GM12878 (cell line): ENCODE measurements at regions not wholly inside any gene's neighbourhood (a gene's known extent, or its start where the extent isn't known, plus 50 kb on each side); places are given as distances from the start of the nearest gene placed in this dataset.

Source experiments
- ATAC-seq: fragments of 200-7000 bp; cut with Tn5 transposase; 3 replicates; pipeline ENCODE4 v1.9.1; 2020; ENCODE audit warnings: mild to moderate bottlenecking, moderate library complexity
- BruUV-seq: library from RNA; stranded (reverse); fragments of 400-500 nt; replicated peaks from 2 replicates; lab custom pipeline; 2021; lab: Mats Ljungman, UMichigan
- CTCF ChIA-PET: fragments of 300-600 bp; sonication (Branson Sonifier 250); formaldehyde crosslinking; extraction: SDS; loops from one replicate; lab custom pipeline; 2021; ENCODE audit warnings: inconsistent platforms; lab: Yijun Ruan, JAX
- POLR2A ChIA-PET: fragments of 350-600 bp; formaldehyde crosslinking; extraction: SDS; loops from one replicate; lab custom pipeline; 2021; ENCODE audit warnings: inconsistent platforms; lab: Charles Lee
- RAD21 ChIA-PET: fragments of 300-600 bp; sonication (Branson Sonifier 250); formaldehyde crosslinking; loops from one replicate; lab custom pipeline; 2023; ENCODE audit warnings: antibody characterized with exemption; ENCODE audit not compliant: unreplicated experiment; lab: Charles Lee
- SMC1A ChIA-PET: fragments of 300-600 bp; sonication (Branson Sonifier 250); formaldehyde crosslinking; loops from one replicate; lab custom pipeline; 2023; ENCODE audit not compliant: unreplicated experiment, uncharacterized antibody; lab: Charles Lee
- DNase-seq: peaks from one replicate; pipeline ENCODE4 v3.0.0-alpha.2; 2011; ENCODE audit warnings: low read depth, low spot score
- FAIRE-seq: peaks from 3 replicates; lab custom pipeline; 2011; peaks lifted over from hg19 to GRCh38; lab: Jason Lieb, UNC
- H2AFZ ChIP-seq: 2 replicates; pipeline ENCODE4 v1.6.0; 2011; ENCODE audit warnings: low read depth, low read length, control low read depth; ENCODE audit not compliant: control insufficient read depth
- H3K27ac ChIP-seq: 2 replicates; pipeline ENCODE4 v1.5.1; 2011; ENCODE audit warnings: control low read depth; ENCODE audit not compliant: control insufficient read depth, insufficient read depth
- H3K27me3 ChIP-seq, 2 experiments: replicated peaks in 1 of 2; 2 replicates each; pipeline versions ENCODE4 v1.6.0 to v1.6.1; 2011; ENCODE audit warnings: low read length in 1 of 2; ENCODE audit not compliant: control insufficient read depth in 2 of 2, insufficient read depth in 2 of 2
- H3K36me3 ChIP-seq, 2 experiments: 2 replicates each; pipeline ENCODE4 v1.5.1; 2011; ENCODE audit warnings: low read length in 1 of 2; ENCODE audit not compliant: control insufficient read depth in 2 of 2, insufficient read depth in 2 of 2
- H3K4me1 ChIP-seq: 2 replicates; pipeline ENCODE4 v1.6.1; 2011; ENCODE audit warnings: mild to moderate bottlenecking, low read length, moderate library complexity, mixed read lengths; ENCODE audit not compliant: control insufficient read depth, insufficient read depth
- H3K4me2 ChIP-seq: 2 replicates; pipeline ENCODE4 v1.6.0; 2011; ENCODE audit warnings: control low read depth; ENCODE audit not compliant: control insufficient read depth, insufficient read depth
- H3K4me3 ChIP-seq: fragments of 200-600 bp; sonication (generic); 2 replicates; pipeline ENCODE4 v1.5.1; 2016
- H3K79me2 ChIP-seq: 2 replicates; pipeline ENCODE4 v1.6.0; 2011; ENCODE audit warnings: low read length; ENCODE audit not compliant: control insufficient read depth, insufficient read depth
- H3K9ac ChIP-seq: 2 replicates; pipeline ENCODE4 v1.8.0; 2011; ENCODE audit warnings: low read length, control low read depth, mixed read lengths; ENCODE audit not compliant: control insufficient read depth, insufficient read depth
- H3K9me3 ChIP-seq: replicated peaks from 3 replicates; pipeline ENCODE4 v1.5.1; 2011; ENCODE audit warnings: mild to moderate bottlenecking, low read length; ENCODE audit not compliant: control insufficient read depth, insufficient read depth
- H4K20me1 ChIP-seq: 2 replicates; pipeline ENCODE4 v1.6.0; 2011; ENCODE audit not compliant: control insufficient read depth, insufficient read depth
- CHD2 ChIP-seq: IDR thresholded peaks from 2 replicates; pipeline ENCODE4 v1.6.1; 2011; ENCODE audit warnings: low read depth, low read length, improper control_type of control experiment, borderline replicate concordance
- CREB1 ChIP-seq: IDR thresholded peaks from 2 replicates; pipeline ENCODE4 v1.6.1; 2012; ENCODE audit warnings: low read depth, mild to moderate bottlenecking, inconsistent platforms
- DPF2 ChIP-seq: fragments of 450-650 bp; IDR thresholded peaks from 2 replicates; pipeline ENCODE4 v1.6.1; 2017; ENCODE audit warnings: mild to moderate bottlenecking
- EZH2 ChIP-seq: IDR thresholded peaks from 2 replicates; pipeline ENCODE4 v1.6.1; 2012; ENCODE audit warnings: low read depth, mild to moderate bottlenecking, control low read depth, inconsistent platforms, low read length, borderline replicate concordance; ENCODE audit not compliant: control insufficient read depth
- MYC ChIP-seq: IDR thresholded peaks from 2 replicates; pipeline ENCODE4 v1.6.1; 2011; ENCODE audit warnings: mild to moderate bottlenecking, low read length, moderate library complexity, inconsistent platforms; ENCODE audit not compliant: insufficient read depth, insufficient replicate concordance, insufficient read length, severe bottlenecking
- SUZ12 ChIP-seq: fragments of 200-600 bp; sonication (generic); IDR thresholded peaks from one replicate; pipeline ENCODE4 v1.6.1; 2018; ENCODE audit warnings: antibody characterized with exemption, mild to moderate bottlenecking; ENCODE audit not compliant: unreplicated experiment
- ZZZ3 ChIP-seq: IDR thresholded peaks from 2 replicates; pipeline ENCODE4 v1.6.1; 2011; ENCODE audit warnings: low read depth; ENCODE audit not compliant: control insufficient read depth, insufficient read length
- WGBS: methylation state at CpG from one replicate; pipeline ENCODE4 v1.1.6; 2016; ENCODE audit warnings: low lambda C conversion rate; ENCODE audit not compliant: insufficient replicate concordance, insufficient coverage; ENCODE audit errors: missing lambda C conversion rate; 5-methylcytosine and 5-hydroxymethylcytosine counted together
- in situ Hi-C: fragments of 300-500 bp; cut with MboI; formaldehyde crosslinking; loops from 9 replicates; pipeline ENCODE4 v1.14.3; 2018; ENCODE audit warnings: mixed read lengths
- intact Hi-C: fragments of 100-400 bp; cut with micrococcal nuclease; formaldehyde crosslinking; loops from one replicate; pipeline ENCODE4 v1.14.2; 2022; ENCODE audit not compliant: unreplicated experiment
- TF ChIP-seq, protein P1 (sequence below): fragments of 450-650 bp; IDR thresholded peaks from 2 replicates; pipeline ENCODE4 v1.6.1; 2016; ENCODE audit warnings: mild to moderate bottlenecking
- TF ChIP-seq, protein P2 (sequence below): fragments of 450-650 bp; formaldehyde crosslinking; IDR thresholded peaks from 2 replicates; pipeline ENCODE4 v1.5.0; 2022; ENCODE audit warnings: mild to moderate bottlenecking, missing genetic modification characterization
- TF ChIP-seq, protein P3 (sequence below): fragments of 450-650 bp; IDR thresholded peaks from 2 replicates; pipeline ENCODE4 v1.6.1; 2017; ENCODE audit warnings: mild to moderate bottlenecking, moderate library complexity

DNA sequence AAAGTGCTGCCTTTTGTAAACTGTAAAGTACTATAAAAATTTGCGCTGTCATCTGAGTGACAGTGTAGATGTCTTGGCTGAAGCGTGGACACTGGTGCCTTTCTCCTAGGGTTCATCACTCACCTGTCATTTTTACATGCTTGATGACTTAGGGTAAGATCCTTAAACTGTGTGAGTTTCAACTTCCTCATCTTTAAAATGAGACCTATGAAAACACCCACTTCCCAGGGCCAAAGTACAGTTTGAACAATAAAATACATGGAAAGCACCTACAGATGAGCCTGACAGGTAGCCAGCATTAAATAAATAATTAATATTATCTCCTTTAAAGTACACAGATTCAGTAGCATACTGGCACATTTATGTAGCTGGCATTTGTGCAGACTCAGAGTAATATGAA is 309.9 kb downstream of the CHRM3 start:
- H3K27me3 ChIP-seq: no peaks in the 10 kb centered on the region
- no peaks in the 10 kb centered on the region for H3K9me3 ChIP-seq
- in situ Hi-C loops (no loop called here), intact Hi-C loops (no loop called here)
- no peaks in the 10 kb centered on the region for H4K20me1 ChIP-seq
- POLR2A ChIA-PET: no interaction called here
- DNase-seq (no peak), ATAC-seq (no peak), FAIRE-seq (no peak)
- no peaks in the 10 kb centered on the region for H3K79me2 ChIP-seq
- no peaks in the 10 kb centered on the region for H3K4me1 ChIP-seq
- no peak overlapping the region for H3K27ac ChIP-seq
- no peak overlapping the region for H3K9ac ChIP-seq
- H3K36me3 ChIP-seq: no peaks in the 10 kb centered on the region
- TF ChIP-seq, protein P1, sequence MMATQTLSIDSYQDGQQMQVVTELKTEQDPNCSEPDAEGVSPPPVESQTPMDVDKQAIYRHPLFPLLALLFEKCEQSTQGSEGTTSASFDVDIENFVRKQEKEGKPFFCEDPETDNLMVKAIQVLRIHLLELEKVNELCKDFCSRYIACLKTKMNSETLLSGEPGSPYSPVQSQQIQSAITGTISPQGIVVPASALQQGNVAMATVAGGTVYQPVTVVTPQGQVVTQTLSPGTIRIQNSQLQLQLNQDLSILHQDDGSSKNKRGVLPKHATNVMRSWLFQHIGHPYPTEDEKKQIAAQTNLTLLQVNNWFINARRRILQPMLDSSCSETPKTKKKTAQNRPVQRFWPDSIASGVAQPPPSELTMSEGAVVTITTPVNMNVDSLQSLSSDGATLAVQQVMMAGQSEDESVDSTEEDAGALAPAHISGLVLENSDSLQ: peak; percentile 26; the same call in 1 of the 2 replicates
- TF ChIP-seq SUZ12 (no peak), ZZZ3 (no peak), EZH2 (no peak), DPF2 (no peak), CHD2 (no peak), MYC (no peak)
- WGBS: 25% methylated on average over 2 of the region's 2 CpGs
- no peak overlapping the region for H3K4me3 ChIP-seq
- SMC1A ChIA-PET: no interaction called here
- no TSS peak for BruUV-seq
- CTCF ChIA-PET: no interaction called here
- H3K4me2 ChIP-seq: no peak overlapping the region
- RAD21 ChIA-PET: no interaction called here
- H2AFZ ChIP-seq: no peak overlapping the region

DNA sequence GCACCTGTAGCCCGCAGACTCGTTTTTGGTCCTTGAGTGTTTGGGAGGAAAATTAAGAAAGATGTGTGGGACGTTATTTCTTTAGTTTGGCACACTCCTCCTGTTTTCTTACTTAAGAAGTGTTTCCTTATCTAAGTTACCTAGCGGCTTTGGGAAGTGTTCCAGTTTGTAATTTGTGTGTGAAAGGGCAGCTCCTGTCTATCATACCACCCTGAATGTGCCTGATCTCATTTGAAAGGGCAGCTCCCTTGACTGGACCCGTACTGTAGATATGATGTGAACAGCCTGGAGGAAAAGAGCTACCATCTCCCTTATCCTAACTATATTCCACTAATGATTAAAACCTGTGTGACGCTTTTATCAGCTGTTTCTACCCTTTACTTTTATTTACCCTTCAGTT is 314.3 kb downstream of the CHRM3 start:
- ChIA-PET CTCF (no interaction called here), POLR2A (no interaction called here), RAD21 (no interaction called here), SMC1A (no interaction called here)
- Histone ChIP-seq H4K20me1 (no peaks in the 10 kb centered on the region), H3K36me3 (no peaks in the 10 kb centered on the region), H3K9me3 (no peaks in the 10 kb centered on the region), H3K4me1 (no peaks in the 10 kb centered on the region), H3K4me3 (no peak overlapping the region), H3K79me2 (no peaks in the 10 kb centered on the region), H3K27me3 (no peaks in the 10 kb centered on the region), H3K4me2 (no peak overlapping the region), H2AFZ (no peak overlapping the region), H3K27ac (no peak overlapping the region), H3K9ac (no peak overlapping the region)
- FAIRE-seq (no peak), DNase-seq (no peak), ATAC-seq (no peak)
- 6% methylated on average over 6 of the region's 6 CpGs for WGBS
- in situ Hi-C loops: no loop called here
- intact Hi-C loops: no loop called here
- no TSS peak for BruUV-seq
- TF ChIP-seq, protein P2, sequence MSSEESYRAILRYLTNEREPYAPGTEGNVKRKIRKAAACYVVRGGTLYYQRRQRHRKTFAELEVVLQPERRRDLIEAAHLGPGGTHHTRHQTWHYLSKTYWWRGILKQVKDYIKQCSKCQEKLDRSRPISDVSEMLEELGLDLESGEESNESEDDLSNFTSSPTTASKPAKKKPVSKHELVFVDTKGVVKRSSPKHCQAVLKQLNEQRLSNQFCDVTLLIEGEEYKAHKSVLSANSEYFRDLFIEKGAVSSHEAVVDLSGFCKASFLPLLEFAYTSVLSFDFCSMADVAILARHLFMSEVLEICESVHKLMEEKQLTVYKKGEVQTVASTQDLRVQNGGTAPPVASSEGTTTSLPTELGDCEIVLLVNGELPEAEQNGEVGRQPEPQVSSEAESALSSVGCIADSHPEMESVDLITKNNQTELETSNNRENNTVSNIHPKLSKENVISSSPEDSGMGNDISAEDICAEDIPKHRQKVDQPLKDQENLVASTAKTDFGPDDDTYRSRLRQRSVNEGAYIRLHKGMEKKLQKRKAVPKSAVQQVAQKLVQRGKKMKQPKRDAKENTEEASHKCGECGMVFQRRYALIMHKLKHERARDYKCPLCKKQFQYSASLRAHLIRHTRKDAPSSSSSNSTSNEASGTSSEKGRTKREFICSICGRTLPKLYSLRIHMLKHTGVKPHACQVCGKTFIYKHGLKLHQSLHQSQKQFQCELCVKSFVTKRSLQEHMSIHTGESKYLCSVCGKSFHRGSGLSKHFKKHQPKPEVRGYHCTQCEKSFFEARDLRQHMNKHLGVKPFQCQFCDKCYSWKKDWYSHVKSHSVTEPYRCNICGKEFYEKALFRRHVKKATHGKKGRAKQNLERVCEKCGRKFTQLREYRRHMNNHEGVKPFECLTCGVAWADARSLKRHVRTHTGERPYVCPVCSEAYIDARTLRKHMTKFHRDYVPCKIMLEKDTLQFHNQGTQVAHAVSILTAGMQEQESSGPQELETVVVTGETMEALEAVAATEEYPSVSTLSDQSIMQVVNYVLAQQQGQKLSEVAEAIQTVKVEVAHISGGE: no peak
- TF ChIP-seq, protein P3, sequence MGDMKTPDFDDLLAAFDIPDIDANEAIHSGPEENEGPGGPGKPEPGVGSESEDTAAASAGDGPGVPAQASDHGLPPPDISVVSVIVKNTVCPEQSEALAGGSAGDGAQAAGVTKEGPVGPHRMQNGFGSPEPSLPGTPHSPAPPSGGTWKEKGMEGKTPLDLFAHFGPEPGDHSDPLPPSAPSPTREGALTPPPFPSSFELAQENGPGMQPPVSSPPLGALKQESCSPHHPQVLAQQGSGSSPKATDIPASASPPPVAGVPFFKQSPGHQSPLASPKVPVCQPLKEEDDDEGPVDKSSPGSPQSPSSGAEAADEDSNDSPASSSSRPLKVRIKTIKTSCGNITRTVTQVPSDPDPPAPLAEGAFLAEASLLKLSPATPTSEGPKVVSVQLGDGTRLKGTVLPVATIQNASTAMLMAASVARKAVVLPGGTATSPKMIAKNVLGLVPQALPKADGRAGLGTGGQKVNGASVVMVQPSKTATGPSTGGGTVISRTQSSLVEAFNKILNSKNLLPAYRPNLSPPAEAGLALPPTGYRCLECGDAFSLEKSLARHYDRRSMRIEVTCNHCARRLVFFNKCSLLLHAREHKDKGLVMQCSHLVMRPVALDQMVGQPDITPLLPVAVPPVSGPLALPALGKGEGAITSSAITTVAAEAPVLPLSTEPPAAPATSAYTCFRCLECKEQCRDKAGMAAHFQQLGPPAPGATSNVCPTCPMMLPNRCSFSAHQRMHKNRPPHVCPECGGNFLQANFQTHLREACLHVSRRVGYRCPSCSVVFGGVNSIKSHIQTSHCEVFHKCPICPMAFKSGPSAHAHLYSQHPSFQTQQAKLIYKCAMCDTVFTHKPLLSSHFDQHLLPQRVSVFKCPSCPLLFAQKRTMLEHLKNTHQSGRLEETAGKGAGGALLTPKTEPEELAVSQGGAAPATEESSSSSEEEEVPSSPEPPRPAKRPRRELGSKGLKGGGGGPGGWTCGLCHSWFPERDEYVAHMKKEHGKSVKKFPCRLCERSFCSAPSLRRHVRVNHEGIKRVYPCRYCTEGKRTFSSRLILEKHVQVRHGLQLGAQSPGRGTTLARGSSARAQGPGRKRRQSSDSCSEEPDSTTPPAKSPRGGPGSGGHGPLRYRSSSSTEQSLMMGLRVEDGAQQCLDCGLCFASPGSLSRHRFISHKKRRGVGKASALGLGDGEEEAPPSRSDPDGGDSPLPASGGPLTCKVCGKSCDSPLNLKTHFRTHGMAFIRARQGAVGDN: no peak
- TF ChIP-seq CREB1: no peak
